Astrocyte (in vitro differentiated cells and primary cell): ENCODE measurements at regions not wholly inside any gene's neighbourhood (a gene's known extent, or its start where the extent isn't known, plus 50 kb on each side); places are given as distances from the start of the nearest gene placed in this dataset.

Experiments used
- DNase-seq: peaks from one replicate; pipeline ENCODE4 v3.0.0-alpha.2; 2010; ENCODE audit warnings: low read depth
- FAIRE-seq: peaks from 2 replicates; lab custom pipeline; 2011; peaks lifted over from hg19 to GRCh38; lab: Jason Lieb, UNC
- H2AFZ ChIP-seq: 2 replicates; pipeline ENCODE4 v1.6.0; 2012; ENCODE audit warnings: low read depth, low read length, inconsistent platforms
- H3K27ac ChIP-seq: 2 replicates; pipeline ENCODE4 v1.5.1; 2011; ENCODE audit warnings: low read depth, low read length, inconsistent platforms
- H3K27me3 ChIP-seq: 2 replicates; pipeline ENCODE4 v1.6.0; 2011; ENCODE audit warnings: low read length, inconsistent platforms; ENCODE audit not compliant: insufficient read depth
- H3K36me3 ChIP-seq: 2 replicates; pipeline ENCODE4 v1.5.1; 2011; ENCODE audit warnings: low read length, inconsistent platforms; ENCODE audit not compliant: insufficient read depth
- H3K4me1 ChIP-seq: 2 replicates; pipeline ENCODE4 v1.5.1; 2011; ENCODE audit warnings: low read length, inconsistent platforms; ENCODE audit not compliant: insufficient read depth
- H3K4me2 ChIP-seq: 2 replicates; pipeline ENCODE4 v1.6.0; 2012; ENCODE audit warnings: low read length, inconsistent platforms
- H3K4me3 ChIP-seq: 2 replicates; pipeline ENCODE4 v1.5.1; 2011; ENCODE audit warnings: low read depth, mild to moderate bottlenecking, low read length, inconsistent platforms; ENCODE audit not compliant: insufficient read depth
- H3K79me2 ChIP-seq: 2 replicates; pipeline ENCODE4 v1.6.0; 2012; ENCODE audit warnings: mild to moderate bottlenecking, low read length, inconsistent platforms; ENCODE audit not compliant: insufficient read depth
- H3K9ac ChIP-seq: 2 replicates; pipeline ENCODE4 v1.6.0; 2012; ENCODE audit warnings: mild to moderate bottlenecking, low read length, inconsistent platforms
- H3K9me3 ChIP-seq: 2 replicates; pipeline ENCODE4 v1.5.1; 2012; ENCODE audit warnings: low read depth, mild to moderate bottlenecking, low read length, inconsistent platforms; ENCODE audit not compliant: insufficient read depth
- H4K20me1 ChIP-seq: 2 replicates; pipeline ENCODE4 v1.6.0; 2012; ENCODE audit warnings: low read length, inconsistent platforms; ENCODE audit not compliant: insufficient read depth
- H3K27ac Mint-ChIP-seq: one replicate; pipeline ENCODE4 v1.8.0; 2021; ENCODE audit warnings: mild to moderate bottlenecking, mixed read lengths; ENCODE audit not compliant: unreplicated experiment
- H3K27me3 Mint-ChIP-seq: one replicate; pipeline ENCODE4 v1.8.0; 2021; ENCODE audit warnings: low read depth, mixed read lengths; ENCODE audit not compliant: unreplicated experiment
- H3K36me3 Mint-ChIP-seq: one replicate; pipeline ENCODE4 v1.8.0; 2021; ENCODE audit warnings: low read depth, mixed read lengths; ENCODE audit not compliant: unreplicated experiment
- H3K4me1 Mint-ChIP-seq: one replicate; pipeline ENCODE4 v1.8.0; 2021; ENCODE audit warnings: low read depth, mixed read lengths; ENCODE audit not compliant: unreplicated experiment
- H3K4me3 Mint-ChIP-seq: one replicate; pipeline ENCODE4 v1.8.0; 2021; ENCODE audit warnings: mild to moderate bottlenecking, moderate library complexity, mixed read lengths; ENCODE audit not compliant: unreplicated experiment
- H3K9me3 Mint-ChIP-seq: one replicate; pipeline ENCODE4 v1.8.0; 2021; ENCODE audit warnings: mild to moderate bottlenecking, mixed read lengths; ENCODE audit not compliant: unreplicated experiment
- CTCF ChIP-seq: IDR thresholded peaks from 2 replicates; pipeline ENCODE4 v1.5.1; 2011; ENCODE audit warnings: low read depth, mild to moderate bottlenecking, inconsistent platforms, low read length, moderate library complexity; ENCODE audit not compliant: insufficient read depth
- EZH2 ChIP-seq: IDR thresholded peaks from 2 replicates; pipeline ENCODE4 v1.6.1; 2012; ENCODE audit warnings: mild to moderate bottlenecking, low read length, inconsistent platforms; ENCODE audit not compliant: insufficient read depth

GRCh38 chr19:28430214-28430613, 782.7 kb downstream of the UQCRFS1 start:
- H3K36me3 ChIP-seq = no peaks in the 10 kb centered on the region
- peaks cover 5% of the 10 kb centered on the region for H3K36me3 Mint-ChIP-seq
- peaks cover 7% of the 10 kb centered on the region for H3K27me3 Mint-ChIP-seq
- H4K20me1 ChIP-seq = no peaks in the 10 kb centered on the region
- H3K4me3 Mint-ChIP-seq = no peak overlapping the region
- H3K4me1 Mint-ChIP-seq = peaks cover 26% of the 10 kb centered on the region
- no peak overlapping the region for H3K9ac ChIP-seq
- no peaks in the 10 kb centered on the region for H3K9me3 ChIP-seq
- no peaks in the 10 kb centered on the region for H3K79me2 ChIP-seq
- no peak overlapping the region for H2AFZ ChIP-seq
- no peak overlapping the region for H3K27ac ChIP-seq
- peaks cover 18% of the 10 kb centered on the region for H3K4me1 ChIP-seq
- no peaks in the 10 kb centered on the region for H3K27me3 ChIP-seq
- no peak overlapping the region for H3K4me2 ChIP-seq
- no peak overlapping the region for H3K27ac Mint-ChIP-seq
- H3K4me3 ChIP-seq = no peak overlapping the region
- no peak for FAIRE-seq
- peaks cover 23% of the 10 kb centered on the region for H3K9me3 Mint-ChIP-seq
- no peak for DNase-seq
- TF ChIP-seq EZH2 = no peak
- no peak for TF ChIP-seq CTCF

- FAIRE-seq (no peak), DNase-seq (no peak)
- no peaks in the 10 kb centered on the region for H3K9me3 ChIP-seq
- no peaks in the 10 kb centered on the region for H3K27me3 ChIP-seq
- Mint-ChIP-seq H3K27ac (no peak overlapping the region), H3K27me3 (peaks cover 6% of the 10 kb centered on the region), H3K36me3 (peaks cover 2% of the 10 kb centered on the region), H3K4me3 (no peak overlapping the region), H3K9me3 (peaks cover 16% of the 10 kb centered on the region), H3K4me1 (peaks cover 34% of the 10 kb centered on the region)
- peaks cover 20% of the 10 kb centered on the region for H3K4me1 ChIP-seq
- no peaks in the 10 kb centered on the region for H3K79me2 ChIP-seq
- no peak overlapping the region for H3K9ac ChIP-seq
- no peaks in the 10 kb centered on the region for H4K20me1 ChIP-seq
- H3K36me3 ChIP-seq = no peaks in the 10 kb centered on the region
- H3K4me3 ChIP-seq = no peak overlapping the region
- no peak for TF ChIP-seq CTCF
- no peak for TF ChIP-seq EZH2
- no peak overlapping the region for H3K27ac ChIP-seq
- H3K4me2 ChIP-seq = no peak overlapping the region
- no peak overlapping the region for H2AFZ ChIP-seq
These were observed 783.6 kb downstream of the UQCRFS1 start for GRCh38 chr19:28429356-28429755.

GRCh38 chr19:28428663-28429348, 784.1 kb downstream of the UQCRFS1 start:
- Mint-ChIP-seq H3K4me3 (no peak overlapping the region), H3K36me3 (peaks cover 2% of the 10 kb centered on the region), H3K27ac (no peak overlapping the region), H3K4me1 (peaks cover 38% of the 10 kb centered on the region), H3K27me3 (peaks cover 6% of the 10 kb centered on the region), H3K9me3 (peaks cover 16% of the 10 kb centered on the region)
- H3K27me3 ChIP-seq = no peaks in the 10 kb centered on the region
- H3K4me3 ChIP-seq = no peak overlapping the region
- TF ChIP-seq EZH2 (no peak), CTCF (no peak)
- H3K4me1 ChIP-seq = peaks cover 20% of the 10 kb centered on the region
- H2AFZ ChIP-seq = no peak overlapping the region
- no peaks in the 10 kb centered on the region for H4K20me1 ChIP-seq
- DNase-seq (no peak), FAIRE-seq (no peak)
- no peaks in the 10 kb centered on the region for H3K36me3 ChIP-seq
- H3K4me2 ChIP-seq = no peak overlapping the region
- no peaks in the 10 kb centered on the region for H3K79me2 ChIP-seq
- H3K9me3 ChIP-seq = no peaks in the 10 kb centered on the region
- no peak overlapping the region for H3K27ac ChIP-seq
- H3K9ac ChIP-seq = no peak overlapping the region
